Mucosa of descending colon (tissue), 3 donors: ENCODE measurements at regions not wholly inside any gene's neighbourhood (a gene's known extent, or its start where the extent isn't known, plus 50 kb on each side); places are given as distances from the start of the nearest gene placed in this dataset.

Experiments
- ATAC-seq: fragments of 200-7000 bp; cut with Tn5 transposase; one replicate; pipeline ENCODE4 v1.9.1; 2020; ENCODE audit warnings: mild to moderate bottlenecking, moderate library complexity
- DNase-seq, 3 donors: peaks; one replicate each; pipeline ENCODE4 v3.0.0-alpha.2; 2020
- H3K36me3 ChIP-seq: fragments of 200-600 bp; one replicate; pipeline ENCODE4 v1.8.0; 2021; ENCODE audit warnings: low read depth, mild to moderate bottlenecking
- H3K4me1 ChIP-seq: fragments of 200-600 bp; one replicate; pipeline ENCODE4 v1.8.0; 2021; ENCODE audit warnings: low read depth, mild to moderate bottlenecking
- H3K4me3 ChIP-seq: fragments of 200-600 bp; one replicate; pipeline ENCODE4 v1.8.0; 2021; ENCODE audit warnings: mild to moderate bottlenecking
- H3K9me3 ChIP-seq: fragments of 200-600 bp; one replicate; pipeline ENCODE4 v1.8.0; 2021; ENCODE audit warnings: mild to moderate bottlenecking
- CTCF ChIP-seq: fragments of 200-600 bp; IDR thresholded peaks from one replicate; pipeline ENCODE4 v1.8.0; 2022; ENCODE audit warnings: antibody characterized with exemption, mild to moderate bottlenecking
- intact Hi-C, 2 donors: fragments of 100-400 bp; cut with DNase I in 1 of 2; cut with micrococcal nuclease in 1 of 2; formaldehyde crosslinking; loops; one replicate each; pipeline versions ENCODE4 v1.11.0 to v1.11.1; 2022; cut with DNase I, micrococcal nuclease
- donor health status: DM: no; HTN: no; CAD: no; lungs with moderate emphysema.
- donor health status: DM: no; HTN: no; CAD: no.
- donor health status: DM: no; HTN: yes; CAD: no.

DNA sequence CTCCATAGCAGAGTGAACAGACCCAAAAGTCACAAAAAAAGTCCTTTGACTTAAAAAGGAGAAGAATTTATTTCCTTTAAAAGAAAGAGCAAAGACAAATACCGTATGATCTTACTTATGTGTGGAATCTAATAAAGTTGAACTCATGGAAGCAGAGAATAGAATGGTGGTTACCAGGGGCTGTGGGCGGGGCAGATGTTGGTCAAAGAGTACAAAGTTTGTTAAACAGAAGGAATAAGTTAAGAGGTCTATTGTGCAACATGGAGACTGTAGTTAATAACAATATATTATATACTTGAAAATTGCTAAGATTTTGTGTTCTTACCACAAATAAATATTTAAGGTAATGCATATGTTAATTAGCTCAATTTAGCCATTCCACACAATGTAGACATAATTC is 173.3 kb upstream of the S100G start:
- Histone ChIP-seq H3K9me3 (no peaks in the 10 kb centered on the region), H3K36me3 (no peaks in the 10 kb centered on the region), H3K4me1 (no peaks in the 10 kb centered on the region), H3K4me3 (no peak overlapping the region)
- intact Hi-C loops = no loop called here
- DNase-seq = no peak
- no peak for TF ChIP-seq CTCF
- no peak for ATAC-seq

GRCh38 chrX:16479206-16479869 is 170.6 kb upstream of the S100G start:
- Histone ChIP-seq H3K4me1 (no peaks in the 10 kb centered on the region), H3K9me3 (no peaks in the 10 kb centered on the region), H3K4me3 (no peak overlapping the region), H3K36me3 (no peaks in the 10 kb centered on the region)
- DNase-seq = no peak
- intact Hi-C loops = no loop called here
- no peak for TF ChIP-seq CTCF
- ATAC-seq = no peak

GRCh38 chrX:16480049-16480448 is 169.9 kb upstream of the S100G start:
- Histone ChIP-seq H3K36me3 (no peaks in the 10 kb centered on the region), H3K4me1 (no peaks in the 10 kb centered on the region), H3K9me3 (no peaks in the 10 kb centered on the region), H3K4me3 (no peak overlapping the region)
- no peak for TF ChIP-seq CTCF
- intact Hi-C loops = no loop called here
- ATAC-seq (no peak), DNase-seq (no peak)

- TF ChIP-seq CTCF = no peak
- Histone ChIP-seq H3K9me3 (no peaks in the 10 kb centered on the region), H3K4me3 (no peak overlapping the region), H3K4me1 (no peaks in the 10 kb centered on the region), H3K36me3 (no peaks in the 10 kb centered on the region)
- intact Hi-C loops = no loop called here
- peak in 1 of 3 donors; percentile 2 for DNase-seq
- ATAC-seq = peak; percentile 46
These were observed 165.6 kb upstream of the S100G start for GRCh38 chrX:16484338-16484737.

- ATAC-seq = no peak
- no peaks in the 10 kb centered on the region for H3K9me3 ChIP-seq
- no peak for TF ChIP-seq CTCF
These were observed 162.2 kb upstream of the S100G start for GRCh38 chrX:16487620-16488385.

More at GRCh38 chrX:16487620-16488385, 162.2 kb upstream of the S100G start:
- DNase-seq = no peak
- intact Hi-C loops = no loop called here
- no peaks in the 10 kb centered on the region for H3K36me3 ChIP-seq
- H3K4me3 ChIP-seq = no peak overlapping the region
- H3K4me1 ChIP-seq = no peaks in the 10 kb centered on the region
